Neural progenitor cell (in vitro differentiated cells): ENCODE measurements at regions not wholly inside any gene's neighbourhood (a gene's known extent, or its start where the extent isn't known, plus 50 kb on each side); places are given as distances from the start of the nearest gene placed in this dataset.

Source experiments
- DNase-seq: peaks from one replicate; pipeline ENCODE4 v3.0.0-alpha.2; 2016; ENCODE audit warnings: low spot score
- H2AFZ ChIP-seq: fragments of 200-600 bp; sonication (generic); replicated peaks from 2 replicates; pipeline ENCODE4 v1.6.1; 2016; ENCODE audit warnings: antibody characterized with exemption
- H3F3A ChIP-seq: fragments of 200-600 bp; sonication (generic); 2 replicates; pipeline ENCODE4 v1.6.1; 2016; ENCODE audit warnings: antibody characterized with exemption, low read depth
- H3K27ac ChIP-seq: fragments of 200-600 bp; sonication (generic); 2 replicates; pipeline ENCODE4 v1.5.1; 2016; ENCODE audit warnings: mild to moderate bottlenecking
- H3K27me3 ChIP-seq: fragments of 200-600 bp; sonication (generic); 2 replicates; pipeline ENCODE4 v1.6.1; 2016; ENCODE audit warnings: mild to moderate bottlenecking, moderate library complexity
- H3K36me3 ChIP-seq: fragments of 200-600 bp; sonication (generic); 2 replicates; pipeline ENCODE4 v1.5.1; 2016
- H3K4me1 ChIP-seq: fragments of 200-600 bp; sonication (generic); 2 replicates; pipeline ENCODE4 v1.6.1; 2016; ENCODE audit warnings: mixed run types
- H3K4me2 ChIP-seq: fragments of 200-600 bp; sonication (generic); 2 replicates; pipeline ENCODE4 v1.6.1; 2016
- H3K4me3 ChIP-seq: fragments of 200-600 bp; sonication (generic); 2 replicates; pipeline ENCODE4 v1.5.1; 2016
- H3K79me2 ChIP-seq: fragments of 200-600 bp; sonication (generic); 2 replicates; pipeline ENCODE4 v1.6.1; 2016; ENCODE audit warnings: low read depth
- H3K9ac ChIP-seq: fragments of 200-600 bp; sonication (generic); 2 replicates; pipeline ENCODE4 v1.6.1; 2016
- H3K9me3 ChIP-seq: fragments of 200-600 bp; sonication (generic); 2 replicates; pipeline ENCODE4 v1.5.1; 2016; ENCODE audit warnings: low read depth
- H4K20me1 ChIP-seq: fragments of 200-600 bp; sonication (generic); 2 replicates; pipeline ENCODE4 v1.6.1; 2016; ENCODE audit warnings: low read depth
- H3K27ac Mint-ChIP-seq: 3 replicates; pipeline ENCODE4 v1.8.0; 2021; ENCODE audit warnings: mixed read lengths
- H3K27me3 Mint-ChIP-seq: 2 replicates; pipeline ENCODE4 v1.8.0; 2022; ENCODE audit warnings: low read depth, mild to moderate bottlenecking, inconsistent platforms, moderate library complexity, mixed read lengths; ENCODE audit not compliant: insufficient read depth
- H3K36me3 Mint-ChIP-seq: 3 replicates; pipeline ENCODE4 v1.8.0; 2021; ENCODE audit warnings: mixed read lengths
- H3K4me1 Mint-ChIP-seq: 3 replicates; pipeline ENCODE4 v1.8.0; 2021; ENCODE audit warnings: mixed read lengths
- H3K4me3 Mint-ChIP-seq: 3 replicates; pipeline ENCODE4 v1.8.0; 2021; ENCODE audit warnings: mild to moderate bottlenecking, moderate library complexity, mixed read lengths
- H3K9me3 Mint-ChIP-seq: 3 replicates; pipeline ENCODE4 v1.8.0; 2020; ENCODE audit warnings: mixed read lengths
- CTCF ChIP-seq: fragments of 200-600 bp; sonication (generic); IDR thresholded peaks from 2 replicates; pipeline ENCODE4 v1.5.1; 2017; ENCODE audit warnings: antibody characterized with exemption, mild to moderate bottlenecking
- EZH2 ChIP-seq: fragments of 200-600 bp; sonication (generic); IDR thresholded peaks from 2 replicates; pipeline ENCODE4 v1.6.1; 2017; ENCODE audit warnings: antibody characterized with exemption, mild to moderate bottlenecking, moderate library complexity
- EZH2phosphoT487 ChIP-seq: fragments of 200-600 bp; sonication (generic); IDR thresholded peaks from 2 replicates; pipeline ENCODE4 v1.6.1; 2017; ENCODE audit warnings: antibody characterized with exemption

GRCh38 chr14:83164016-83164415, 1630.4 kb upstream of the SEL1L start:
- Mint-ChIP-seq H3K4me3 (no peak overlapping the region), H3K9me3 (no peaks in the 10 kb centered on the region), H3K27me3 (no peaks in the 10 kb centered on the region), H3K4me1 (peaks cover 2% of the 10 kb centered on the region), H3K27ac (no peak overlapping the region), H3K36me3 (no peaks in the 10 kb centered on the region)
- no peak for DNase-seq
- no peaks in the 10 kb centered on the region for H3F3A ChIP-seq
- H3K27ac ChIP-seq: no peak overlapping the region
- H3K4me1 ChIP-seq: no peaks in the 10 kb centered on the region
- H2AFZ ChIP-seq: no peak overlapping the region
- H3K27me3 ChIP-seq: no peaks in the 10 kb centered on the region
- H3K9ac ChIP-seq: no peak overlapping the region
- no peaks in the 10 kb centered on the region for H3K36me3 ChIP-seq
- H3K4me3 ChIP-seq: no peak overlapping the region
- H4K20me1 ChIP-seq: no peaks in the 10 kb centered on the region
- no peaks in the 10 kb centered on the region for H3K79me2 ChIP-seq
- H3K9me3 ChIP-seq: no peaks in the 10 kb centered on the region
- no peak for TF ChIP-seq EZH2
- no peak overlapping the region for H3K4me2 ChIP-seq

- Histone ChIP-seq H3K27ac (no peak overlapping the region), H4K20me1 (no peaks in the 10 kb centered on the region), H3K79me2 (no peaks in the 10 kb centered on the region), H3K4me3 (no peak overlapping the region), H3K27me3 (no peaks in the 10 kb centered on the region), H3K4me2 (no peak overlapping the region), H3K4me1 (no peaks in the 10 kb centered on the region), H3K36me3 (no peaks in the 10 kb centered on the region), H3K9ac (no peak overlapping the region), H2AFZ (no peak overlapping the region), H3F3A (no peaks in the 10 kb centered on the region), H3K9me3 (no peaks in the 10 kb centered on the region)
- H3K27ac Mint-ChIP-seq: no peak overlapping the region
- H3K9me3 Mint-ChIP-seq: no peaks in the 10 kb centered on the region
- DNase-seq: no peak
- H3K4me3 Mint-ChIP-seq: no peak overlapping the region
- TF ChIP-seq EZH2: no peak
- TF ChIP-seq EZH2phosphoT487: no peak
- no peak for TF ChIP-seq CTCF
- no peaks in the 10 kb centered on the region for H3K27me3 Mint-ChIP-seq
- H3K4me1 Mint-ChIP-seq: peaks cover 2% of the 10 kb centered on the region
- H3K36me3 Mint-ChIP-seq: no peaks in the 10 kb centered on the region
Measured at GRCh38 chr14:83164591-83164990, 1630.9 kb upstream of the SEL1L start.

- no peaks in the 10 kb centered on the region for H3K9me3 ChIP-seq
- H3K27ac ChIP-seq: no peak overlapping the region
- Mint-ChIP-seq H3K9me3 (peaks cover 2% of the 10 kb centered on the region), H3K27me3 (no peaks in the 10 kb centered on the region), H3K36me3 (no peaks in the 10 kb centered on the region), H3K27ac (no peak overlapping the region), H3K4me1 (no peaks in the 10 kb centered on the region), H3K4me3 (no peak overlapping the region)
- no peak overlapping the region for H3K4me3 ChIP-seq
- no peaks in the 10 kb centered on the region for H4K20me1 ChIP-seq
- H2AFZ ChIP-seq: no peak overlapping the region
- H3K79me2 ChIP-seq: no peaks in the 10 kb centered on the region
- no peak overlapping the region for H3K9ac ChIP-seq
- H3K36me3 ChIP-seq: no peaks in the 10 kb centered on the region
- no peaks in the 10 kb centered on the region for H3K4me1 ChIP-seq
- TF ChIP-seq CTCF (no peak), EZH2phosphoT487 (no peak), EZH2 (no peak)
- H3K4me2 ChIP-seq: no peak overlapping the region
- H3F3A ChIP-seq: no peaks in the 10 kb centered on the region
- peak; percentile 7 for DNase-seq
- no peaks in the 10 kb centered on the region for H3K27me3 ChIP-seq
Measured at GRCh38 chr14:83170165-83170564, 1636.5 kb upstream of the SEL1L start.

GRCh38 chr14:83171761-83172160, 1638.1 kb upstream of the SEL1L start:
- no peak for TF ChIP-seq EZH2
- TF ChIP-seq CTCF: no peak
- TF ChIP-seq EZH2phosphoT487: no peak
- Histone ChIP-seq H3K36me3 (no peaks in the 10 kb centered on the region), H4K20me1 (no peaks in the 10 kb centered on the region), H2AFZ (no peak overlapping the region), H3F3A (no peaks in the 10 kb centered on the region), H3K27ac (no peak overlapping the region), H3K4me1 (no peaks in the 10 kb centered on the region), H3K9ac (no peak overlapping the region), H3K79me2 (no peaks in the 10 kb centered on the region), H3K4me2 (no peak overlapping the region), H3K4me3 (no peak overlapping the region), H3K9me3 (no peaks in the 10 kb centered on the region), H3K27me3 (no peaks in the 10 kb centered on the region)
- no peak for DNase-seq
- H3K36me3 Mint-ChIP-seq: no peaks in the 10 kb centered on the region
- H3K27ac Mint-ChIP-seq: no peak overlapping the region
- no peak overlapping the region for H3K4me3 Mint-ChIP-seq
- no peaks in the 10 kb centered on the region for H3K4me1 Mint-ChIP-seq
- peaks cover 2% of the 10 kb centered on the region for H3K9me3 Mint-ChIP-seq
- no peaks in the 10 kb centered on the region for H3K27me3 Mint-ChIP-seq
